ENCODE measurements at regions not wholly inside any gene's neighbourhood (a gene's known extent, or its start where the extent isn't known, plus 50 kb on each side); places are given as distances from the start of the nearest gene placed in this dataset.

DNA sequence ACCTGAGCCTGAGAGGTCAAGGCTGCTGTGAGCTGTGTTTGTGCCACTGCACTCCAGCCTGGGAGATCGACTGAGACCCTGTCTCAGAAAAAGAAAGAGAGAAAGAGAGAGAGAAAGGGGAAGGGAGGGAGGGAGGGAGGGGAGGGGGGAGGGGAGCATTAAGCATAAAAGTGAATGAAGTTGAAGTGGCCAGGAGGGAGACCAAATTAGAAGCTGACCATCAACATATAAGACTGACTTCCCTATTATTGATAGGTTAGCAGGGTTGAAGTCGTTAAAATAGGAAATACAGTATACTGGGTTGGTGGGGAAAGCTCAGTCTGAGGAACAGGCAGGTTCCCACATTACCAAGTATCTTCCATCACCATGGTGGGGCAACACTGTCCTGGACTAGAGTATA lies 117.1 kb upstream of the MKLN1 start:
- no peak for DNase-seq
- H3K9me3 ChIP-seq (ENCODE audit: control insufficient read depth in 1 of 2, insufficient read depth in 1 of 2, low read length in 2 of 2): no peaks in the 10 kb centered on the region
- H3K9me3 Mint-ChIP-seq: no peaks in the 10 kb centered on the region
- CTCF ChIA-PET: no interaction called here
- TF ChIP-seq, protein P1, sequence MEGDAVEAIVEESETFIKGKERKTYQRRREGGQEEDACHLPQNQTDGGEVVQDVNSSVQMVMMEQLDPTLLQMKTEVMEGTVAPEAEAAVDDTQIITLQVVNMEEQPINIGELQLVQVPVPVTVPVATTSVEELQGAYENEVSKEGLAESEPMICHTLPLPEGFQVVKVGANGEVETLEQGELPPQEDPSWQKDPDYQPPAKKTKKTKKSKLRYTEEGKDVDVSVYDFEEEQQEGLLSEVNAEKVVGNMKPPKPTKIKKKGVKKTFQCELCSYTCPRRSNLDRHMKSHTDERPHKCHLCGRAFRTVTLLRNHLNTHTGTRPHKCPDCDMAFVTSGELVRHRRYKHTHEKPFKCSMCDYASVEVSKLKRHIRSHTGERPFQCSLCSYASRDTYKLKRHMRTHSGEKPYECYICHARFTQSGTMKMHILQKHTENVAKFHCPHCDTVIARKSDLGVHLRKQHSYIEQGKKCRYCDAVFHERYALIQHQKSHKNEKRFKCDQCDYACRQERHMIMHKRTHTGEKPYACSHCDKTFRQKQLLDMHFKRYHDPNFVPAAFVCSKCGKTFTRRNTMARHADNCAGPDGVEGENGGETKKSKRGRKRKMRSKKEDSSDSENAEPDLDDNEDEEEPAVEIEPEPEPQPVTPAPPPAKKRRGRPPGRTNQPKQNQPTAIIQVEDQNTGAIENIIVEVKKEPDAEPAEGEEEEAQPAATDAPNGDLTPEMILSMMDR (IDR thresholded peaks at IDR 0.05): no peak
- H3K27me3 ChIP-seq (ENCODE audit: control insufficient read depth in 1 of 2, insufficient read depth in 2 of 2, low read length in 2 of 2): no peaks in the 10 kb centered on the region
- POLR2A ChIA-PET: no interaction called here
- H3K27ac ChIP-seq (ENCODE audit: low read depth in 1 of 2, low read length in 2 of 2): no peak overlapping the region
- H3K36me3 Mint-ChIP-seq (ENCODE audit: low read depth): no peaks in the 10 kb centered on the region
- no peaks in the 10 kb centered on the region for H3K4me1 Mint-ChIP-seq (ENCODE audit: low read depth)
- ATAC-seq (ENCODE audit: poor library complexity): no peak
- H3K27me3 Mint-ChIP-seq: no peaks in the 10 kb centered on the region
- H3K4me1 ChIP-seq (ENCODE audit: insufficient read depth, low read length): no peaks in the 10 kb centered on the region
- H3K27ac Mint-ChIP-seq: no peak overlapping the region
- H3K4me3 ChIP-seq (ENCODE audit: low read length): no peak overlapping the region
- no peaks in the 10 kb centered on the region for H3K36me3 ChIP-seq (ENCODE audit: insufficient read depth, low read length)
- H3K4me3 Mint-ChIP-seq: no peak overlapping the region
- intact Hi-C loops (cut with DNase I, micrococcal nuclease): no loop called here

DNA sequence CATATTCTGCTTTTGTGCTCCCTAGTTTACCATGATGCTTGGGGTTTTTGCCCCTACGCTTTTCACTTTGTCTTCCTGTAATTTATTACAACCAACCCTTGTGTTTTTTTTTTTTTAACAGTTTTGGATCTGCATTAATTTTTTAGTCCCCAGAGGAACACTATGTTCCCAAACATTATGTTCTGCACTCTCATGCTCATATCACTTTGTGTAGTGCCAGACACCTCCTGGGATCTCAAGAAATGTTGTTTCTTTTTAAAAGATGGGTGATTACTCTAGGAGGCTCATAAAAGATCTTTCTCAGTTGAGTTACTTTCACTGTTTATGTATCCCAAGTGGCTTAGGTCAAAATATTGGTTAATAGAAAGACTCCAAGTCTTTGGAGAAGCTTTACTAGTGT lies 116.2 kb upstream of the MKLN1 start:
- H3K4me1 ChIP-seq (ENCODE audit: insufficient read depth, low read length): no peaks in the 10 kb centered on the region
- no peak overlapping the region for H3K4me3 Mint-ChIP-seq
- POLR2A ChIA-PET: no interaction called here
- TF ChIP-seq, protein P1 (IDR thresholded peaks at IDR 0.05): no peak
- no peak for ATAC-seq (ENCODE audit: poor library complexity)
- intact Hi-C loops (cut with DNase I, micrococcal nuclease): no loop called here
- no peaks in the 10 kb centered on the region for H3K36me3 ChIP-seq (ENCODE audit: insufficient read depth, low read length)
- H3K9me3 ChIP-seq (ENCODE audit: control insufficient read depth in 1 of 2, insufficient read depth in 1 of 2, low read length in 2 of 2): no peaks in the 10 kb centered on the region
- H3K27ac Mint-ChIP-seq: no peak overlapping the region
- CTCF ChIA-PET: interaction anchor here (0.6 kb wide), 1 partner anchor 42 kb away, joined by 3 read pairs; no protein-coding TSS in a partner anchor
- H3K27ac ChIP-seq (ENCODE audit: low read depth in 1 of 2, low read length in 2 of 2): no peak overlapping the region
- no peak overlapping the region for H3K4me3 ChIP-seq (ENCODE audit: low read length)
- no peaks in the 10 kb centered on the region for H3K27me3 Mint-ChIP-seq
- no peaks in the 10 kb centered on the region for H3K27me3 ChIP-seq (ENCODE audit: control insufficient read depth in 1 of 2, insufficient read depth in 2 of 2, low read length in 2 of 2)
- no peak for DNase-seq
- H3K4me1 Mint-ChIP-seq (ENCODE audit: low read depth): no peaks in the 10 kb centered on the region
- no peaks in the 10 kb centered on the region for H3K9me3 Mint-ChIP-seq
- H3K36me3 Mint-ChIP-seq (ENCODE audit: low read depth): no peaks in the 10 kb centered on the region

DNA sequence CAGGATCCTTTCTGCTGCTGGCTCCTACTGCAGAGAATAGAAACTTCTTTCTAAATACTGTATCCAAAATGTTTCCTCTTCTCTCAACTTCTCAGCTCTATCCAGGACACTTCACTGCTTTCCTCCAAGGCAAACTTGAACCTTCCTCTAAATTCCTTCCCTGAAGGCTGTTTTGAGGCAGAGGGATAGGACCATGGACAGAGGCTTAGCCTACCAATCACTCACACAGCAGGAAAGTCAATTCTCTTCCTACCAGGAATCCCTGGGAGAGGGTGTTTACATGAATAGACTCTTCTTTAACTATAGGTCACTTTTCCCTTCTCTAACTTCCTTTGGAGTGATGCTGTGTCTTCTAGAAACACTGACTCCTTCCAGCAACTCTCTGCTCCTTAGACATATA lies 115.6 kb upstream of the MKLN1 start:
- TF ChIP-seq, protein P1 (IDR thresholded peaks at IDR 0.05): no peak
- ChIA-PET POLR2A (interaction anchor here (0.9 kb wide), 1 partner anchor 107 kb away, joined by 3 read pairs; no protein-coding TSS in a partner anchor), CTCF (no interaction called here)
- Histone ChIP-seq H3K27ac (ENCODE audit: low read depth in 1 of 2, low read length in 2 of 2) (no peak overlapping the region), H3K4me3 (ENCODE audit: low read length) (no peak overlapping the region), H3K9me3 (ENCODE audit: control insufficient read depth in 1 of 2, insufficient read depth in 1 of 2, low read length in 2 of 2) (no peaks in the 10 kb centered on the region), H3K27me3 (ENCODE audit: control insufficient read depth in 1 of 2, insufficient read depth in 2 of 2, low read length in 2 of 2) (no peaks in the 10 kb centered on the region), H3K4me1 (ENCODE audit: insufficient read depth, low read length) (no peaks in the 10 kb centered on the region), H3K36me3 (ENCODE audit: insufficient read depth, low read length) (no peaks in the 10 kb centered on the region)
- Mint-ChIP-seq H3K27ac (no peak overlapping the region), H3K36me3 (ENCODE audit: low read depth) (no peaks in the 10 kb centered on the region), H3K9me3 (no peaks in the 10 kb centered on the region), H3K4me3 (no peak overlapping the region), H3K4me1 (ENCODE audit: low read depth) (no peaks in the 10 kb centered on the region), H3K27me3 (no peaks in the 10 kb centered on the region)
- intact Hi-C loops (cut with DNase I, micrococcal nuclease): no loop called here
- ATAC-seq (ENCODE audit: poor library complexity) (no peak), DNase-seq (no peak)
